GM18520 (cell line): ENCODE measurements at regions not wholly inside any gene's neighbourhood (a gene's known extent, or its start where the extent isn't known, plus 50 kb on each side); places are given as distances from the start of the nearest gene placed in this dataset.
A peak's percentile ranks its signal among the peaks of the same experiment; 100 is the strongest.
"Not testable (repeated sequence)": the region's sequence is repeated elsewhere in the genome, so short reads cannot be mapped to it uniquely, and the experiment has no call there.

Experiments
- ATAC-seq: cut with Tn5 transposase; IDR thresholded peaks from one replicate; pipeline ENCODE4 v1.9.1; 2021; ENCODE audit not compliant: unreplicated experiment

DNA sequence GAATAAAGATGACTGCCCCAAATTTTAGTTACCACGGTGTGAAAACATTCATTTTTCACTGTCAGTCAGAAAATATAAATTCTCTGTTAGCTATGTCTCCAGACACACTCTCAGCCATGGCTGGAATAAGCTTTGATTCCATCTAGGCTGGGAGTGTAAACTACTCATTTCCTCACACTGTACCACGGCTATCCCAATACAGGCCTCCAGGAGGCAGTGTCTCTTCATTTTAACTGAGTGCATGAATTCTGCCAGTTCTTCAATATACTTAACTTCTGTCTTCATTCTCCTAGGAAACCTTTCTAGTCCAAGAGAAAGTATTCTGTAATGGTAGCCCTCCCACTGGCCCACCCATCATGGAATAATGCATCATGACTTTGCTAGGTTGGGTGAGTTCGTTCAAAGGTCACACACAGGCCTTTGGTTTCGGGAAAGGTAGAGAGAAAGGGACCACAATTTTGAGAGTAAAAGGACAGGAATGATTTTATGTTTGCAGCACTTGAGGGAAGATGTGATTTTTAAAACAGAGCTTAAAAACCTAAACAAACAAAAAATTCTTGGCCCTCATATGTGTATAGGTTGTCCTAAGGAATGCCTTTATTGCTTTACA is 381.1 kb downstream of the SEC23A start:
- peak; percentile 74 for ATAC-seq

DNA sequence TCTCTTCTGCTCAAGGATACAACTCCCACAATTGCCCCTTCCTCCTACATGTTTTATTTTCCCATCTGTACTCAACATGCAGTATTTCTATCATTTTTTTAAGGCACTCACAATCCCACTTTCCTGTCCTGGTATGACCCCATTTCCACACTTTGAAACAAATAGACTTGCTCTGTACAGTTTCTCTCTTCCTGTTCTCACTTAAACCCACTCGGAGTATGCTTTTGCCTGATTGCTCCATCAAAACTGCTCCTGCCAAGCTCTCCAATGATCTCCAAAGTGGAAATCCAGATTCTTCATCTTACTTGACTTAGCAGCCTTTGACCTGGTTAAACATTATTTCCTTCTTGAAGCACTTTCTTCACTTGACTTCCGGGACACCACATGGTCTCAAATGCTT is 384.5 kb downstream of the SEC23A start:
- ATAC-seq = no peak

DNA sequence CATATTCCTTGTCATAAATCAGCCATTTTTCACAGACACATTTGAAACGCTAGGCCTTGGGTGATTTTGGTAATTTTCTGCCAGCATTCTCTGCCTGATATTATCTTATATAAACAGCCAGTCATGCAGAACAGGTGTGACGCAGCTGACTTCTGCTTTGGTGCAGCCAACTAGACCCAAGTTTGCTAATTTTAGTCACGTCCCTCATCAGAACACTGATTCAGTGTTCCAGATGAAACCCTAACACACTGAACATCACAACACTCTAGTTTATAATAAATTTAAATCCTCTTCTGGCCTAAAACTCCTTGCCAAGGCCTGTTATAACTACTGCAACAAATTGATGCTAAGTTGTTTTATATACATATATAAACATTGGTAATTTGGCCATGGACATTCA is 386.1 kb downstream of the SEC23A start:
- no peak for ATAC-seq

DNA sequence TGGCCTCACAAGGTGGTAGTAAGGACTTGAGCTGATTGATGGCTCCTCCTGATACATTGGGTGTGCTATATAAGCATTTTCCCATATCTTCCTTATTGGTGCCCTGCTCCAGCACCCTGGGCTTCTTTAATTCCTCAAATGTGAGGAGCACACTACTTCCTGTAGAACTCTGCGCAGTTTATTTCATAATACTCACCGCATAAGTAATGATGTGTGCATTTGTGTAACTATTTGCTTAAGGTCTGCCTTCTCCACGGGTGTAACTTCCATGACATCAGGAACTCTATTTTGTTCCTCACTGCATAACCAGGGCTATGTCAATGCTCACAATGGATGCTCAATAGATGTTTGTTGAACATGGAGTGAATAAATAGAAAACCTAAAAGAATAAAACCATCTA is 392.2 kb downstream of the SEC23A start:
- no peak for ATAC-seq

DNA sequence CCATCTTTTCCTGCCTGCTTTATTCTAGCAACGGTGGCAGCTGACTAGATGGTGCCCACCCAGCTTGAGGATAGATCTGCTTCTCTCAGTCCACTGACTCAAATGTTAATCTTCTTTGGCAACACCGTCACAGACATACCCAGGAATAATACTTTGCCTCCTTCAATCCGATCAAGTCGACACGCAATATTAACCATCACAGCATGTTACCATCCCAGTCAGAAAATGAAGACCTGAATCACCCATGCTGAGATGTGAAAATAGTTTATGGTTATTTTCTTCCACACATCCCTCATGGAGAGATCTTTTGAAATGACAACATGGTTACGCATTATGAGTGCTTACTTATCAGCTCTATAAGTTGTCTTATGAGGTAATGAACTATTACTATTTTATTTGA is 392.8 kb downstream of the SEC23A start:
- no peak for ATAC-seq

DNA sequence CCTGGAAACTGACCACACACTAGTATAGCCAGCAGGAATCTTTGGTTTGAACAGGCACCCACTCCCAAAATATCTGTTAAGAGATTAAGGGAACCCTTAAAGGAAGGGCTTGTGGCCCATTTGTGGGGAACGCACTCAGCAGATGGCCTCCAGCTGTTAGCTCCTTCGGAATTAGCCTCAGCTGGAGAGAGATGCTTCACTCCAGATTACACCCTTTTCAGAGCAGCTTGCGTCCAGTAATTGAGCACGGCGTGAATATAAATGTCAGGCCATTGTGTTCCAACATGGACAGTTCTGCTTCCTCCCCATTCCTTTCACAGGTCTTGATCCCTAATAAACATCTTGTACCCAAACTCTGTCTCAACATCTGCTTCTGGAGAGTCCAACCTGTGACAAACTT is 397.8 kb downstream of the SEC23A start:
- no peak for ATAC-seq

DNA sequence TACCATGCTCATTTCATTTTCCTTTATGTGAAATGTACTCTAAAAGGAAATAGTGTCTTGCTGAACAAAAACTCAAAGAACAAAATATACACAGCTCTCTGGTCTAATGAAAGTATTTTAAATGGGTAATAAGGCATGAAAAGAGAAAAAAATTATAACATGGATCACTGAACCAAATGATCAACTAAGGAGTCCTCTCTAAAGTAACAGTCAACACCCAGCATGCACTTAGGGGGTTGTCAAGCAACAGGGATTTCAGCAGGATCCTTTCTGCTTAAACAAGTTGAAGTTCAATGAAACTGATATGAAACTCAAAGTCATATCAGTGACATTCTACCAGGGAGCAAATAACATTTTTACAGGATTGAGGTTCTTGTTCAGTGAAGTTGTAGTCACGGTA is 398.8 kb downstream of the SEC23A start:
- no peak for ATAC-seq

DNA sequence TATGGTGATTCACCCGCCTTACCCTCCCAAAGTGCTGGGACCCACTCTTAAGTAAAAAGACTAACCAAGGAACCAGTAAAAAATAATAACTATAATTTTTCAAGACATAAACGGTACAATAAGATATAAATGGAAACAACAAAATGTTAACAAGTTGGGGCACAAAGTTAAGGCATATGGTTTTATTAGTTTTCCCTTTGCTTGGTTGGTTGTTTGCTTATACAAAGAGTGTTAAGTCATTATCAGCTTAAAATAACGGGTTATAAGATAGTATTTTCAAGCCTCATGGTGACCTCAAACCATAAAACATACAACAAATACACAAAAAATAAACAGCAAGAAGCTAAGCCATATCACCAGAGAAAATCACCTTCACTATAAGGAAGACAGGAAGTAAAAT is 406.1 kb downstream of the SEC23A start:
- no peak for ATAC-seq

DNA sequence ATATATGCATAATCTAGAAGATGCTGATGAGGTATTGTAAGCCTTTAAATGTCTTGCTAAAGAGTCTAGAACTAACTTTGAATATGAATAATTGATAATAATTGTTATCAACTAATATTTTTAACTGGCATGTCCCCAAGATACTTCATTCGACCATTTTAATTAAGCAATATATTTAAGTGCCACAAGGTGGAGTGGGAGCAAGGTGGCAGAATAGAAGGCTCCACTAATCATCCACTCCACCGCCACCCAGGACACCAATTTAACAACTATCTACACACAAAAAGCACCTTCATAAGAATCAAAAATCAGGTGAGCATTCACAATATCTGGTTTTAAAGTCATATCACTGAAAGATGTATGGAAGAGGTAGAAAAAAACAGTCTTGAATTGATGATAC is 409.6 kb downstream of the SEC23A start:
- no peak for ATAC-seq

DNA sequence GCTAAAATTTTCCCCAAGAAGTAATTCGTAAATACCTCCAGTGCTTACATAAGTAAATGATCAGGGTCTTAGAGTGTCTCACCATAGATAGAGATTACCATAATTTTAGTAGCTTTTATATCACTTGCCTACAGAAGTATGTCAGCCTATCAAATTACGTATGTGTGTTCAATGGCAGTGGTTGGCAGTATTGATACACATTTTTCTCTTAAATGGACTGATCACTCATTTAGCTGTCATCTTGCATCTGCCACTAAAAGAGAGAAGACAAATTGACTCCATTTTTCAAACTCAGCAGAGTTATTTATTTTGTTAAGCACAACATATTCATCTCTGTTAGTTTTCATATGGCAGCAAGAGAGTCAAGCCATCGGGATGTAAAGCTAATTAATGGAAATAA is 413.1 kb upstream of the CLEC14A start:
- no peak for ATAC-seq

DNA sequence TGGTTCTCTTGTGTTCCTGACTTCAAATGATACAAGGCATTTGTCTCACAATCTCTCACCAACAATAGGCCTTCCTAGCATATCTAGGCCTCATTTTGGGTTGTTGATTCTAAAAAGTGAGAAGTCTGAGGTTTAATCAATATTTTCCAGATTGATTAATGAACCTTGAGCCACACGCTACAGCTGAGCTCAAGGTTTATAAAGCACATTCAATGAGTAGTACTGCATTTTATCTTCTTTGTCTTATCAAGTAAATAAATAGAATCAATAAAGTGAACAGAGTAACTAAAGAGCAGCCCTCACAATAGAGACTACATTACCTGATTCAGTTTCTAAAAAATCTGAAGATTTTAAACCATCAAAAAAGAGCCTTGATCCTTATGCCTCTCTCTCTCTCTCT is 407.5 kb upstream of the CLEC14A start:
- ATAC-seq = no peak

DNA sequence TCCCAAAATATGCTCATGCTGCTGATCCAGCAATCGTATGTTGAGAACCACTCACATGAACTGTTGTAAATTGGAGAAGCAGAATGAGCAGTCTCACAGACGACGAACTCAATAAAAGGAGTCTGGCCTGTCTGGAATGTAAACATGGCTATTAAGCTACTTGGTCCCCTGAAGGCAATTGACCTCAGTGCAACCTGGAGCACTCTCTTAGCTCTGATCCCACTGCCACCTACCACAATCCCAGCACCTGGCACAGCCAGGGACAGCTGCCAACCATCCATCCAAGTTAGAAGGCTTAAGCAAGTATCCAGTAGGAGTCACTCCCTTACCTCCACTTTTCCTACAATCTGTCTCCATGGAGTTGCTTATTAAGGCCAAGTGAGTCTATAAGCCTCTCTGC is 406.9 kb upstream of the CLEC14A start:
- no peak for ATAC-seq

DNA sequence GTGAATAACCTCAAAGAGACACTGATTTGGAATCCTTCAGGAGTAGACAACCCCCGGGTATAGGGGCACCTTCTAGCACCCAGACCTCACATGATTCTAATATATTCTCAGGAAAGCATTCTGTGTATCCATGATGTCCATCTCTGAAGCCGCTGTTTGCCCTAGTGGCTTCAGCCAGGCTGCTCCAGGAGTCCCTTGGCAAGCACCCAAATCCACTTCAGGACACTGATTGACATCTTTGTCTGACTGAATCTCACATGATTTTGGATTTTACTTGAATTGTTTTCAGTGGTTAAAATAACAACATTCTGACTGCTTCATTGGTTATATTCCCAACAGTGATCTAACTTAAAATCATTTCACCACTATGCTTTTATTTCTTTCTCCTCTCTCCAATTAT is 390.5 kb upstream of the CLEC14A start:
- no peak for ATAC-seq

DNA sequence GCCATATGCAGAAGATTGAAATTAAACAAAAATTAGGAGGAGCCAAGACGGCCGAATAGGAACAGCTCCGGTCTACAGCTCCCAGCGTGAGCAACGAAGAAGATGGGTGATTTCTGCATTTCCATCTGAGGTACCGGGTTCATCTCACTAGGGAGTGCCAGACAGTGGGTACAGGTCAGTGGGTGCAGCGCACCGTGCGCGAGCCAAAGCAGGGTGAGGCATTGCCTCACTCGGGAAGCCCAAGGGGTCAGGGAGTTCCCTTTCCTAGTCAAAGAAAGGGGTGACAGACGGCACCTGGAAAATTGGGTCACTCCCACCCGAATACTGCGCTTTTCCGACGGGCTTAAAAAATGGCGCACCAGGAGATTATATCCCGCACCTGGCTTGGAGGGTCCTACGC is 379.0 kb upstream of the CLEC14A start:
- not testable (repeated sequence) for ATAC-seq

DNA sequence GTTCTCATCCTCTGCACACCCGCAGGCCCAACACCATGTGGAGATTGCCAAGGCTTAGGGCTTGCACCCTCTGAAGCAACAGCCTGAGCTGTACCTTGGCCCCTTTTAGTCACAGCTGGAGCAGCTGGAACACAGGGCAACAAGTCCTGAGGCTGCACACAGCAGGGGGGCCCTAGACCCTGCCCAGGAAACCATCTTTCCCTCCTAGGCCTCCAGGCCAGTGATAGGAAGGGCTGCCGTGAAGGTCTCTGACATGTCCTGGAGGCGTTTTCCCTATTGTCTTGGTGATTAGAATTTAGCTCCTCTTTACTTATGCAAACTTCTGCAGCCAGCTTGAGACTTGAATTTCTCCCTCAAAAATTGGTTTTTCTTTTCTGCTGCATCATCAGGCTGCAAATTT is 373.5 kb upstream of the CLEC14A start:
- ATAC-seq = no peak

DNA sequence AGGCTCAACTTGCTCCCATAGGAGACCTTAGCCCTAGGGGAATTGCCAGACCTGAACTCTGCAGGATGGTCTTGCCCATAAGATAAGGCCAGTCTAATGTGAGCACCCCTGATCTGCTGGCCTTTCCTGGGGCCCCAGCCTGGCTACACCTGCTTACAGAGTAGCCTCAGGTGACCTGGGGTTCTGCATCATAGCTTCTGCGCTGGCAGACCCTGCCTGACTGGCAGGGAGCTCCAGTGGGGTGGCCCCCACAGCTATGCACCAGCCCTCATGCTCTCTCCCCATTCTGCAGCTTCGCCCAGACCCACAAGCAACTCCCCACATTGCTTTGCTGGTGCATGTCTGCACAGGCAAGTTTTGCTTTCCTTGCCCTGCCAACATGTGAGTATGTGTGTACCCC is 371.3 kb upstream of the CLEC14A start:
- no peak for ATAC-seq

DNA sequence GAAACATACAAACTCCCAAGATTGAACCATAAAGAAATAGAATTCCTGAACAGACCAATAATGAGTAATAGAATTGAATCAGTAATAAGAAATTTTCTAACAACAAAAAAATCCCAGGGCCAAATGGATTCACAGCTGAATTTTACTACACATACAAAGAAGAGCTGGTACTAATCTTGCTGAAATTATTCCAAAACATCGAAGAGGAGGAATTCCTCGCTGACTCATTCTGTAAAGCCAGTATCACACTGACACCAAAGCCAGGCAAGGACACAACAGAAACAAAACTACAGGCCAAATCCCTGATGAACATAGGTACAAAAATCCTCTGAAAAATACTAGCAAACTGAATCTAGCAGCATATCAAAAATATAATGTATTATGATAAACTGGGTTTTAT is 367.8 kb upstream of the CLEC14A start:
- no peak for ATAC-seq

DNA sequence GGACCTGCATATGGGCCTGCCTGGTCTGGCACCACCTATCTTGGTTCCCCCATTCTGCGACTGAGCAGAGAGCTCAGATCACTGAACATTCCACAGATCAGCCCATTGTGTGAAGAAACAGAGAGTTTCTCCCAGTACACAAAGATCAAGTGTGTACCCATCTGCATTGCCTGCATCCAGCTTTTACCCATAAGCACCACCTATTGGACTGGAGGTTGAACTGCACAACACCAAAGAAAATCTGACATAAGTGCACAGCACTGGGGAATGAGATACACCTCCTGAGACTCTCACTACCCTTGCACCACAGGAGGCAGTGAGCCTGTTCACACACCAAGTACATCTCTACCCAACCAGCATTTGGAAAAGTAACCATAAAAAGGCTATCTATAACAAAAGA is 362.6 kb upstream of the CLEC14A start:
- ATAC-seq = no peak

DNA sequence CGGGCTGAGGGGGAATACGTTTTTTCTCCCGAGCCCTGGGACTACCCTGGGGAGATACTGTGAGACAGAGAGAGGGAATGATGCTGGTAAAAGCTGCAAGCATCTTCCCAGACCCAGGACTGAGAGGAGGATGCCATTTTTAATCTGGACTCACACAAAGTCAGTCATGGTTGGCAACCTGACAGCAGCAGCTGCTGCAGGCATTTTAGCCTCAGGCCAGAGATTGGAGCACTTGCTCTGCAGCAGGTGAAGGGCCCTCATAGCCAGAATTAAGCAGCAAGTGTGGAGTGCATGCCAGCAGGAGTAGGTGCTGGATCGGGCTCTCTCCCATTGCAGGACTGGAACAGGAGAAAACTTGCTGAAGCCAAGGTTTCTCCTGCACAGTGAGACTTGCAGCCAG is 361.1 kb upstream of the CLEC14A start:
- no peak for ATAC-seq

DNA sequence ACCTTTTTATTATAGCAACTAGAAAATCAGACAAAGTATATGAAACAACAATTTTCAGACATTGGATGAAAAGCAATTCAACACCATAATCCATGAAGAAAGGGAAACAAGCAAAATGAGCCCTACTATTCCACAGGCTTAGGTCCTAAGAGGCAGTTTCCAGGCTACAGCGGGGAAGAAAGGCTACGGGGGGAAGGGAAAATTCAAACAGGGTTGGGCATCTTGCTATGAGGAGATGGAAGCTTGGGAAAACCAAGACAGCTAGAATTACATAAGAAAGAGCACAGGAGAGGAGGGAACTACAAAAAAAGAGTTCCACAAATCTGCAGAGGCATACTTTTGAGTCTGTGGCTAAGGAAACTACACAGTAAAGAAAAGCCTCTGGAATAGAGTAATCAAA is 356.0 kb upstream of the CLEC14A start:
- ATAC-seq = no peak

DNA sequence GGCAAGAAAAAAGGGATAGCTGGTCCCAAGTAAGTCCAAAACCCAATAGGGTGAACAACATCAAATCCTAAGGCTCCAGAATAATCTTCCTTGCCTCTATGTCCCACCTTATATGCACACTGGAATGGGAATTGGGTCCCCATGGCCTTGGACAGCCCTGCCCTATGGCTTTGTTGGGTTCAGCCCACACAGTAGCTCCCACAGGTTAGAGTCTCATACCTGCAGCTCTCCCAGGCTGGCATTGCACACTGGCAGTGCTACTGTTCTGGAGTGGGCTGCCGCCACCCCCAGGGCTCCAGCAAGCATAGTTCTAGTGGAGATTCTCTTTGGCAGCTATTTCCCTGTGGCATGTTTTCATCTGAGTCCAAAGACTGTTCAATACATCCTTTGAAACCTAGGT is 352.4 kb upstream of the CLEC14A start:
- no peak for ATAC-seq

DNA sequence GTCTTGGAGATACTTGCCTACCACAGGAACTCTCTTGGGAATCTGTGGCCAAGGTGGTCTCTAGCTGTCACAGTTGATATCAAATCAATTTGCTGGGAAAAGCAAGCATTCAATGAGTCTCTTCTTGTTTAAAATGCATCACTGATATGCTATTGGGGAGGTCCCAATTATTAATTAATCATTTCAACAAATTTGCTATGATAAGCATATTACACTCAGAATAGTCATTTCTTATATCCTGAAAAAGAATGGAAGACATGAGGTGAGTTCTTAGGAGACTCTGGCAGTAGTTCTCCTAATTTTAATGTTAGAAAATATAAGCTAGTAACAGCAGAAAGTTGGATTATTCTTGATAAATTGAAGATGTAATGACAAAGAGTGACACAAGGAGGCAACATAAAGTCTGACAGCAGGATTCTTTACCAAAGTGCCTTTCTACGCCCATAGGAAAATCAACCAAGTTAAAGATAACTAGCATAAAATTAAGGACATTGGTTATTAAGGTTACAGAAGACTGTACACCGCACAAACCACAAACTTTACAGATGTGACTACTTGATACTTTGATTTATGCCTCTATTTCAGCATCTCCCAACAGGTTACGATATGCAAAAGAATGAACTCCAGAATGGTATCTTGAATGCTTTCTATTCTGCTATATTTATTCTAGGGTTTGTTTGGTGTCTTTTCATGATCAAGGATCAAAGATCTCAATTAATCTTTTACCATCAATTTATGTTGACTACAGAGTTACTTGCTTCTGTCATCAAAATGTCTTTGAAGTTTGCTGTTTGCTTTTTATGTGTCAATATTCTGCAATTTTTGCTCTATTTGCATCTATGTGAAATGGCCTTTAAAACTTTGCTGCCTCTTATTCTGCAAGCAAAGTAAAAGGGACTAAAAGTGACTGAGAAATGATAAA is 349.6 kb upstream of the CLEC14A start:
- no peak for ATAC-seq

DNA sequence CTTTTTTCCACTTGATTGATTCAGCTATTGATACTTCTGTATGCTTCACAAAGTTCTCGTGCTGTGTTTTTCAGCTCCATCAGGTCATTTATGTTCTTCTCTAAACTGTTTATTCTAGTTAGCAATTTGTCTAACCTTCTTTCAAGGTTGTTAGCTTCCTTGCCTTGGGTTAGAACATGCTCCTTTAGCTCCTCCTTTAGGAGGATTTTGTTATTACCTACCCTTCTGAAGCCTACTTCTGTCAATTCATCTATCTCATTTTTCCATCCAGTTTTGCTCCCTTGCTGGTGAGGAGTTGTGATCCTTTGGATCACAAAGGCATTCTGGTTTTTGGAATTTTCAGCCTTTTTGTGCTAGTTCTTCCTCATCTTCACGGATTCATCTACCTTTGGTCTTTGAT is 344.7 kb upstream of the CLEC14A start:
- ATAC-seq = not testable (repeated sequence)
